Nucleus accumbens (tissue), 56 donors: ENCODE measurements at regions not wholly inside any gene's neighbourhood (a gene's known extent, or its start where the extent isn't known, plus 50 kb on each side); places are given as distances from the start of the nearest gene placed in this dataset.
"Not testable (repeated sequence)": the region's sequence is repeated elsewhere in the genome, so short reads cannot be mapped to it uniquely, and the experiment has no call there.

Experiments
- DNase-seq, 56 donors: peaks; one replicate each; lab custom pipeline; 2025; lab: John Stamatoyannopoulos, UW

- not testable (repeated sequence) for DNase-seq
These were observed 237.5 kb downstream of the ANKRD30B start for GRCh38 chr18:14985291-14986013.

GRCh38 chr18:14987377-14987776 lies 239.4 kb downstream of the ANKRD30B start:
- DNase-seq = not testable (repeated sequence)

- DNase-seq = not testable (repeated sequence)
These were observed 240.2 kb downstream of the ANKRD30B start for GRCh38 chr18:14987960-14988710.

GRCh38 chr18:14989569-14989968 lies 241.6 kb downstream of the ANKRD30B start:
- DNase-seq = not testable (repeated sequence)

- DNase-seq = not testable (repeated sequence)
These were observed 244.0 kb downstream of the ANKRD30B start for GRCh38 chr18:14991934-14992445.

GRCh38 chr18:14992758-14993157 lies 244.8 kb downstream of the ANKRD30B start:
- DNase-seq = not testable (repeated sequence)

GRCh38 chr18:14995023-14995422 lies 247.1 kb downstream of the ANKRD30B start:
- not testable (repeated sequence) for DNase-seq

GRCh38 chr18:14997357-14997756 lies 249.4 kb downstream of the ANKRD30B start:
- no peak for DNase-seq

GRCh38 chr18:14997899-14998298 lies 249.9 kb downstream of the ANKRD30B start:
- DNase-seq = not testable (repeated sequence)

- DNase-seq = not testable (repeated sequence)
These were observed 250.5 kb downstream of the ANKRD30B start for GRCh38 chr18:14998360-14999042.

GRCh38 chr18:14999085-14999975 lies 251.4 kb downstream of the ANKRD30B start:
- DNase-seq = no peak

- DNase-seq = not testable (repeated sequence)
These were observed 252.4 kb downstream of the ANKRD30B start for GRCh38 chr18:15000119-15001037.

GRCh38 chr18:15001038-15001794 lies 253.2 kb downstream of the ANKRD30B start:
- not testable (repeated sequence) for DNase-seq

- not testable (repeated sequence) for DNase-seq
These were observed 253.8 kb downstream of the ANKRD30B start for GRCh38 chr18:15001795-15002107.

- peak in 1 of 56 donors; percentile 4 for DNase-seq
These were observed 254.8 kb downstream of the ANKRD30B start for GRCh38 chr18:15002765-15003164.

- DNase-seq = not testable (repeated sequence)
These were observed 255.3 kb downstream of the ANKRD30B start for GRCh38 chr18:15003231-15003630.

GRCh38 chr18:15003636-15004269 lies 255.8 kb downstream of the ANKRD30B start:
- DNase-seq = not testable (repeated sequence)
